ENCODE measurements at regions not wholly inside any gene's neighbourhood (a gene's known extent, or its start where the extent isn't known, plus 50 kb on each side); places are given as distances from the start of the nearest gene placed in this dataset.

- TF ChIP-seq FOXS1 (CRISPR knock-in tag; IDR thresholded peaks at IDR 0.05) = no peak
- no peak for TF ChIP-seq USF2 (IDR thresholded peaks at IDR 0.05)
- TF ChIP-seq JUN (IDR thresholded peaks at IDR 0.05) = no peak
- TF ChIP-seq CTCF (IDR thresholded peaks at IDR 0.05) = no peak
- no peak for TF ChIP-seq SREBF2 (IDR thresholded peaks at IDR 0.05)
- no peak for TF ChIP-seq POLR2A (IDR thresholded peaks at IDR 0.05; ENCODE audit: low read length)
- no peak for TF ChIP-seq EP300 (IDR thresholded peaks at IDR 0.05)
- no peak for TF ChIP-seq ZSCAN20 (CRISPR knock-in tag; IDR thresholded peaks at IDR 0.05)
- TF ChIP-seq CEBPB (IDR thresholded peaks at IDR 0.05) = no peak
- no peak for TF ChIP-seq MAX (IDR thresholded peaks at IDR 0.05)
- TF ChIP-seq, protein P1, sequence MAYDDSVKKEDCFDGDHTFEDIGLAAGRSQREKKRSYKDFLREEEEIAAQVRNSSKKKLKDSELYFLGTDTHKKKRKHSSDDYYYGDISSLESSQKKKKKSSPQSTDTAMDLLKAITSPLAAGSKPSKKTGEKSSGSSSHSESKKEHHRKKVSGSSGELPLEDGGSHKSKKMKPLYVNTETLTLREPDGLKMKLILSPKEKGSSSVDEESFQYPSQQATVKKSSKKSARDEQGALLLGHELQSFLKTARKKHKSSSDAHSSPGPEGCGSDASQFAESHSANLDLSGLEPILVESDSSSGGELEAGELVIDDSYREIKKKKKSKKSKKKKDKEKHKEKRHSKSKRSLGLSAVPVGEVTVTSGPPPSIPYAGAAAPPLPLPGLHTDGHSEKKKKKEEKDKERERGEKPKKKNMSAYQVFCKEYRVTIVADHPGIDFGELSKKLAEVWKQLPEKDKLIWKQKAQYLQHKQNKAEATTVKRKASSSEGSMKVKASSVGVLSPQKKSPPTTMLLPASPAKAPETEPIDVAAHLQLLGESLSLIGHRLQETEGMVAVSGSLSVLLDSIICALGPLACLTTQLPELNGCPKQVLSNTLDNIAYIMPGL (CRISPR knock-in tag; IDR thresholded peaks at IDR 0.05; ENCODE audit: borderline replicate concordance) = no peak
- TF ChIP-seq EHMT2 (IDR thresholded peaks at IDR 0.05; ENCODE audit: low read depth) = no peak
Observed at GRCh38 chr13:111977179-111977506, 89.8 kb upstream of the SOX1 start.

Data from A549 (cell line).